ENCODE measurements at regions not wholly inside any gene's neighbourhood (a gene's known extent, or its start where the extent isn't known, plus 50 kb on each side); places are given as distances from the start of the nearest gene placed in this dataset.

GRCh38 chr1:112263453-112263852 lies 132.6 kb upstream of the CTTNBP2NL start:
- no peak overlapping the region for H3K4me3 Mint-ChIP-seq
- no peak for DNase-seq (ENCODE audit: extremely low spot score, unreplicated experiment)
- no peaks in the 10 kb centered on the region for H3K9me3 Mint-ChIP-seq
- H3K27ac Mint-ChIP-seq, result no peak overlapping the region
- H3K4me1 Mint-ChIP-seq (ENCODE audit: unreplicated experiment), result peaks cover 3% of the 10 kb centered on the region
- H3K27me3 Mint-ChIP-seq, result peaks cover 21% of the 10 kb centered on the region
- TF ChIP-seq CTCF (conservative IDR thresholded peaks at IDR 0.05), result no peak
- no peaks in the 10 kb centered on the region for H3K36me3 Mint-ChIP-seq

- no peaks in the 10 kb centered on the region for H3K9me3 Mint-ChIP-seq
- no peak overlapping the region for H3K4me3 Mint-ChIP-seq
- no peaks in the 10 kb centered on the region for H3K36me3 Mint-ChIP-seq
- DNase-seq (ENCODE audit: extremely low spot score, unreplicated experiment), result no peak
- no peak overlapping the region for H3K27ac Mint-ChIP-seq
- peaks cover 19% of the 10 kb centered on the region for H3K27me3 Mint-ChIP-seq
- H3K4me1 Mint-ChIP-seq (ENCODE audit: unreplicated experiment), result peaks cover 4% of the 10 kb centered on the region
- no peak for TF ChIP-seq CTCF (conservative IDR thresholded peaks at IDR 0.05)
Observed at GRCh38 chr1:112264010-112264409, 132.0 kb upstream of the CTTNBP2NL start.

GRCh38 chr1:112264553-112264952 lies 131.5 kb upstream of the CTTNBP2NL start:
- Mint-ChIP-seq H3K4me3 (no peak overlapping the region), H3K9me3 (no peaks in the 10 kb centered on the region), H3K4me1 (ENCODE audit: unreplicated experiment) (peaks cover 4% of the 10 kb centered on the region), H3K27me3 (peaks cover 16% of the 10 kb centered on the region), H3K36me3 (no peaks in the 10 kb centered on the region), H3K27ac (no peak overlapping the region)
- DNase-seq (ENCODE audit: extremely low spot score, unreplicated experiment), result no peak
- TF ChIP-seq CTCF (conservative IDR thresholded peaks at IDR 0.05), result no peak

GRCh38 chr1:112265931-112266330 lies 130.1 kb upstream of the CTTNBP2NL start:
- Mint-ChIP-seq H3K9me3 (no peaks in the 10 kb centered on the region), H3K4me1 (ENCODE audit: unreplicated experiment) (peaks cover 4% of the 10 kb centered on the region), H3K36me3 (no peaks in the 10 kb centered on the region), H3K27ac (no peak overlapping the region), H3K4me3 (no peak overlapping the region), H3K27me3 (peaks cover 21% of the 10 kb centered on the region)
- no peak for DNase-seq (ENCODE audit: extremely low spot score, unreplicated experiment)
- no peak for TF ChIP-seq CTCF (conservative IDR thresholded peaks at IDR 0.05)

- Mint-ChIP-seq H3K36me3 (no peaks in the 10 kb centered on the region), H3K9me3 (no peaks in the 10 kb centered on the region), H3K27ac (no peak overlapping the region), H3K4me3 (no peak overlapping the region), H3K4me1 (ENCODE audit: unreplicated experiment) (peaks cover 4% of the 10 kb centered on the region), H3K27me3 (peaks cover 27% of the 10 kb centered on the region)
- no peak for TF ChIP-seq CTCF (conservative IDR thresholded peaks at IDR 0.05)
- DNase-seq (ENCODE audit: extremely low spot score, unreplicated experiment), result no peak
Observed at GRCh38 chr1:112267206-112267605, 128.8 kb upstream of the CTTNBP2NL start.

GRCh38 chr1:112267929-112268328 lies 128.1 kb upstream of the CTTNBP2NL start:
- Mint-ChIP-seq H3K36me3 (no peaks in the 10 kb centered on the region), H3K9me3 (no peaks in the 10 kb centered on the region), H3K4me1 (ENCODE audit: unreplicated experiment) (peaks cover 4% of the 10 kb centered on the region), H3K4me3 (no peak overlapping the region), H3K27ac (no peak overlapping the region), H3K27me3 (peaks cover 34% of the 10 kb centered on the region)
- TF ChIP-seq CTCF (conservative IDR thresholded peaks at IDR 0.05), result no peak
- DNase-seq (ENCODE audit: extremely low spot score, unreplicated experiment), result no peak

Measured in type B pancreatic cell (in vitro differentiated cells).